DMS153 treated with DMSO at 0.1 percent for 48 hours (cell line): ENCODE measurements at regions not wholly inside any gene's neighbourhood (a gene's known extent, or its start where the extent isn't known, plus 50 kb on each side); places are given as distances from the start of the nearest gene placed in this dataset.

Experiments used
- DNase-seq: peaks from one replicate; lab custom pipeline; 2025; ENCODE audit not compliant: unreplicated experiment; lab: John Stamatoyannopoulos, UW

- DNase-seq = no peak
Observed at GRCh38 chr7:21084286-21084685, 297.6 kb upstream of the SP8 start.

- peak; percentile 88 for DNase-seq
Observed at GRCh38 chr7:21086688-21087087, 300.0 kb upstream of the SP8 start.

- DNase-seq = no peak
Observed at GRCh38 chr7:21089653-21090052, 303.0 kb upstream of the SP8 start.

DNA sequence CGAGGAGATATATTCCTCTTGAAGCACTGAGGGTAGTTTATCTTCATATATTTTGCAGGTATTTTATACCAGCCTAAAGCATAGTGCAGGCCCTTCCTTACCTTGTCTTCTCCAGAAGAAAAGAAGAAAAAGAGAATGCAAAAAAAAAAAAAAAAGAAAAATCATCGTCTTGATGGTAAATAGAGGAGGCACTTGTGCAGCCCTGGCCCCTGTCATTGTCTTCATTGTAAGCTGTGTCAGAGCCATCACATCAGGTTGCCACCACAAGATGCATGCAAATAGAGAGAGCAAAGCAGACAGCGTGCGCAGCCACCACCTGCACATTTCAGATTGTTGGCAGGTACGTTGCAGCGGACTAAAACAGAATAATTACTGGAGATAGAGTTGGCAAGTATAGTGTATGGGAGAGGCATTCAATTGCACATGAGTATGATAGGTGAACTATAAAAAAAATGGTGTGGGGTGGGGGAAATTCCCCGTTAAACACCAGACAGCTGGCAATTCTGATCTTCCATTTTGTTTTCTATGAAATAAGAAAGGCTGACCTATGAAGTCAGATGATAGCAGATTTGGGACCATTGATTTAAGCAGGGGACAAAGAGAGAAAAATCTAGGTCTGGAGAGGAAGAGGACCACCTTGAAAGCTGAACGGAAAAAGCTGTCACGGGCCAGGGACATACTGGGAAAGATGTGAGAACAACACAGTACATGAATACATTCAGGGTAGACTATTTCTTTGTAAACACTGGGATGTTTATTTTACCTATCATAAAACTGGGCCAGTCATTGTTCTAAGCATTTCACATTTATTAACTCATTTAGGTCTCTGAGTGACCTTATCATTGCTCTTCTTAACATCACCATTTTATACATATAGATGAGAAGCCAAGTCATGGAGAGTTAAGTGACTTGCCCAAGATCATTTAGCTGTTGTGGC lies 306.3 kb upstream of the SP8 start:
- peak; percentile 69 for DNase-seq

DNA sequence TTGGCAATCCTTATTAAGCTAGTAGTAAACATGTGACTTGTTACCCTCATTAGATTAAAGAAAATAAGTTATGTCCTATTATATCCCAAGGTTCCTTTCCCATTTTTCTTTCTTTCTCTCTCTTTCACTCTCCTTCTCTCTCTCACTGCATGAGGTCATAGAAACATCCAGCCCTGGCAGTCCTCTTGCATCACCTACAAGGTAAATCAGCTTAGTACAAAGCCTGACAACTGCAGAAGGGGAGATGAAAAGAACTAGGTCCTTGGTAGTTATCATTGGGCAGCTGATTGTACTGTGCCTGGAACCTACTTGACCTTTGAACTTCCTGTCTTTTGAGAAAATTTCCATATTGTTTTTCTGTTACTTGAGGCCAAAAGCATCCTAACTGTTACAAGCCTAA lies 307.9 kb upstream of the SP8 start:
- no peak for DNase-seq

DNA sequence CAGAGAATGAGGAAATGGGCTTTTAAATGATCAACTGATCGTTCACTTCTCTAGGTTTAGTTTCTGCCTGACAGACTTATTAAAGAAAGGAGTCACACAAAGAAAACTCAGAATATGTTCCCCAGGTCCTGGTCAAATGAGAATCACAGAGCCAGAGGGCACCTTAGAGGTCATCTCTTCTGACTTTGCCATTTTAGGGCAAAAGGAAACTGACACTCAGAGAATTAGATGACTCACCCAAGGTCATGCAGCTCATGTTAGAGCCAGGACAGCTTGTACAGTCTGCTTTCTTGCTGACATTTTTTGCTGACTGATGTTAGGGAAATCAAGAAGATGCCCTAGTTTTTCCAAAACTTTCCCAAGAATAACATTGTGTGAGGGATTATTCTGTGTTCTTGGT lies 312.7 kb upstream of the SP8 start:
- DNase-seq = no peak

- DNase-seq = no peak
Observed at GRCh38 chr7:21099955-21100354, 313.3 kb upstream of the SP8 start.

- no peak for DNase-seq
Observed at GRCh38 chr7:21101541-21101940, 314.9 kb upstream of the SP8 start.

- no peak for DNase-seq
Observed at GRCh38 chr7:21103426-21104123, 316.9 kb upstream of the SP8 start.

- no peak for DNase-seq
Observed at GRCh38 chr7:21104124-21104500, 317.4 kb upstream of the SP8 start.

DNA sequence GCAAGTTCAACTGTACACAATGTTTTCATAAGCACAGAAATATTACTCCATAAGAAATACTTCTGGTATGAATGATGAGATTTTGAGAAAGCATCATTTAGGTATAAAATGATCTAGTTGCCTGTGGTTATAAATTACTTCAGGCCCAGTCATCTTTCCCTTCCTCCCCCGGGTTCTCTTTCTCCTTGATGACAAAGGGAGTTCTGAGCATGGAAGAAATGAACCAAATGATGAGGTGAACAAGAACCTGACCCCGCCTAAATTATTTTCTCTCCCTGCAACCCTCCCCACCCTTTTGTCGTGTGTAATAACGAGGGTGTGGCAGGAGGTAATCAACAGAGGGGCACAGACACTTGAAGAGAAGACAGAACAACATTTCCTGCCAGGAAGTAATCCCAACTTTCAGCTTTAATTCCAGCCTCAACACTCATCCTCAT lies 319.6 kb upstream of the SP8 start:
- DNase-seq = no peak

DNA sequence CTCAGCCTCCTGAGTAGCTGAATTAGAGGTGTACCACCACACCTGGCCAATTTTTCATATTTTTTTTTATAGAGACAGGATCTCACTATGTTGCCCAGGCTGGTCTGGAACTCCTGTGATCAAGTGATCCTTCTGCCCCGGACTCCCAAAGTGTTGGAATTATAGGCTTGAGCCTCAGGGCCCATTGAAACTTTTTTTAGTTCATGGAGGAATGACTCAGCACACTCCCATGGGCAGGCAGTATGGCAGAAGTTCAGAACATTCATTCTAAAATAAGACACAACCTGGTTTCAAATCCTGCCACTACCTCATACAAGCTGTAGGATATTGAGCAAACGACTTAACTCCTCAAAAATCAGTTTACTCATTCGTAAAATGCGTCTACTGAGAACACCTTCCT lies 320.4 kb upstream of the SP8 start:
- DNase-seq = no peak

GRCh38 chr7:21108182-21108581 lies 319.7 kb upstream of the SP4 start:
- DNase-seq = peak; percentile 91

- no peak for DNase-seq
Observed at GRCh38 chr7:21113609-21114415, 314.1 kb upstream of the SP4 start.

DNA sequence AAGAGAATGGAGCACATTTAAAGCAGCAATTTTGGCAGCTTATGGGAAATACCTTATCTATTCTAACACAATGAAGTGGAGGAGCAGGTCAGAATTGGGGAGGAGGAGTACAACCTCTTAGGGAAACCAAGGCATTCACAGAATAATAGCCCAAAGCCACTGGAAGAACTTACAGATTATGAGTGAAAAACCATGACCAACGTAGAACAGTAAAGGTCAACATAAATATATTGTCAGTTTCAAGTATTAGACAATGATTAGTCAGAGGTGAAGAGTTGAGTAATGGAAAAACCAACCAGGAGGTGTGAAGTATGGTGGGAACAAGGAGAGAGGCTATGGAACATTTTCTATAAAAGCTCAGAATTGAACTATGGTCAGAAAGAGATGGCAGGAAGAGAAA lies 304.3 kb upstream of the SP4 start:
- DNase-seq = no peak

DNA sequence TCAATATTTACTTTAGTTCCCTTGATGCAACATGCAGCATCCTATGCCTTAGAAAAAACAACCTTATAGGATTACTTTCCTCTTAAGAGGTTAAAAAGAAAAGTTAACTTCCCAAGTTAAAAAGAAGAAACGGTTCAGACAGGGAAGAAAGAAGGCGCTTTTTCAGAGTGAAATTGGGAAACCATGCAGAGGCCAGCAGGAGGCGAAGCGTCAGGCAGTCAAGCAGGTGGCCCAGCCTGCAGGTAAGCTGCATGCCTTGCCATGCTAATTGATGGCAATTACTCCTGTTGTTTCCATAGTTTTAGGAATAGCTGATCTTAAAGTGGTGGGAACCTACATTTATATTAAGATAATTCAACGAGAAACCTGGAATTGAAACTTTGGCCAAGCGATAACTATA lies 302.6 kb upstream of the SP4 start:
- no peak for DNase-seq

- peak; percentile 98 for DNase-seq
Observed at GRCh38 chr7:21128062-21128817, 299.6 kb upstream of the SP4 start.

DNA sequence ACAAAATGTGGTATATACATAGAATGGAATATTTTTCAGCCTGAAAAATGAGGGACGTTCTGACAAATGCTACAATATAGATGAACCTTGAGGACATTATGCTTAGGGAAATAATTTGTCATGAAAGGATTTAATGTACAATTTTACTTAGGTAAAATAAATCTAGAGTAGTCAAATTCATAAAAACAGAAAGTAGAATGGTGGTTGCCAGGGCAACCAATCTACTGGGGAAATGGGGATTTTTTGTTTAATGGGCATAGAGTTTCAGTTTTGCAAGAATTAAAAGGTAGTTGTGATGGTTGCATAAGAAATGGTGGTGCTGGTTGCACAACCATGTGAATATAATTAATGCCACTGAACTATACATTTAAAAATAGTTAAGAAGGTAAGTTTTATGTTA lies 296.0 kb upstream of the SP4 start:
- DNase-seq = no peak

DNA sequence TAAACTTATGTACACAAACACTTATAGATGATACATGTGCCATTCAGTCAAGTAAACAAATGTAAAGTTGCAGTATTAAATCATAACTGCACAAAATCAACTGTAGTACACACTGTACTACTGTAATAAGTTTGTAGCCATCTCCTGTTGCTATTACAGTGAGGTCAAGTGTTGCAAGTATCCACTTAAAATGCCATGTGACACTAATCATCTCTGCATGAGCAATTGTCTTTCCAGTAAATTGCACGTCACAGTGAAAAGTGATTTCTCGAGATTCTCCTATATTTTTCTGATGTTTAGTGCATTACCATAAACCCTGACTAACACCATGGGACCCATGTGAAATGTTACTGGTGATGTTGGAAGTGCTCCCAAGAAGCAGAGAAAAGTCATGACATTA lies 293.3 kb upstream of the SP4 start:
- no peak for DNase-seq

- no peak for DNase-seq
Observed at GRCh38 chr7:21135437-21135836, 292.4 kb upstream of the SP4 start.

- DNase-seq = no peak
Observed at GRCh38 chr7:21137640-21138039, 290.2 kb upstream of the SP4 start.
